Stomach (tissue), 4 donors: ENCODE measurements at regions not wholly inside any gene's neighbourhood (a gene's known extent, or its start where the extent isn't known, plus 50 kb on each side); places are given as distances from the start of the nearest gene placed in this dataset.

Experiments
- POLR2AphosphoS5 ChIP-seq, 3 donors: sonication (generic); formaldehyde crosslinking; IDR thresholded peaks; one replicate each; pipeline ENCODE4 v1.6.1; 2016; ENCODE audit warnings: antibody characterized with exemption in 3 of 3
- TF ChIP-seq, protein P1 (sequence below), 7 experiments: fragments of 450-650 bp in 4 of 7; fragments of 200-600 bp in 3 of 7; sonication (generic) in 3 of 7; IDR thresholded peaks; one replicate each; pipeline ENCODE4 v1.5.1; 2016 to 2019; ENCODE audit warnings: antibody characterized with exemption in 7 of 7, control low read depth in 2 of 7, mild to moderate bottlenecking in 1 of 7

DNA sequence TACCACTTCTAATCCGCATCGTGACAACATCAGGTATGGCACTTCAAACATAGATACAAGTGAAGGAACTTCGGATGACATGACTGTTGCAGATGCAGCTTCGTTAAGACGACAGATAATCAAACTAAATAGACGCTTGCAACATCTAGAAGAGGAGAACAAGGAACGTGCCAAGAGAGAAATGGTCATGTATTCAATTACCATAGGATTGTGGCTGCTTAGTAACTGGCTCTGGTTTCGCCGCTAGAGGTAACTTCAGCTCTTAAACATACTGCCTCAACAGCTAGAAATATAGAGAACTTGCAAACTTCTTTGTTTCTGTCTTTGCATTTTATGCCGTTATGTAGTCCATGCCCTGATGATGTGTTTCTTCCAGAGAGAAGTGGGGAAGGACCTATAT, 530.8 kb upstream of the DIPK2B start:
- TF ChIP-seq, protein P1, sequence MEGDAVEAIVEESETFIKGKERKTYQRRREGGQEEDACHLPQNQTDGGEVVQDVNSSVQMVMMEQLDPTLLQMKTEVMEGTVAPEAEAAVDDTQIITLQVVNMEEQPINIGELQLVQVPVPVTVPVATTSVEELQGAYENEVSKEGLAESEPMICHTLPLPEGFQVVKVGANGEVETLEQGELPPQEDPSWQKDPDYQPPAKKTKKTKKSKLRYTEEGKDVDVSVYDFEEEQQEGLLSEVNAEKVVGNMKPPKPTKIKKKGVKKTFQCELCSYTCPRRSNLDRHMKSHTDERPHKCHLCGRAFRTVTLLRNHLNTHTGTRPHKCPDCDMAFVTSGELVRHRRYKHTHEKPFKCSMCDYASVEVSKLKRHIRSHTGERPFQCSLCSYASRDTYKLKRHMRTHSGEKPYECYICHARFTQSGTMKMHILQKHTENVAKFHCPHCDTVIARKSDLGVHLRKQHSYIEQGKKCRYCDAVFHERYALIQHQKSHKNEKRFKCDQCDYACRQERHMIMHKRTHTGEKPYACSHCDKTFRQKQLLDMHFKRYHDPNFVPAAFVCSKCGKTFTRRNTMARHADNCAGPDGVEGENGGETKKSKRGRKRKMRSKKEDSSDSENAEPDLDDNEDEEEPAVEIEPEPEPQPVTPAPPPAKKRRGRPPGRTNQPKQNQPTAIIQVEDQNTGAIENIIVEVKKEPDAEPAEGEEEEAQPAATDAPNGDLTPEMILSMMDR (IDR thresholded peaks at IDR 0.05), result no peak
- no peak for TF ChIP-seq POLR2AphosphoS5 (IDR thresholded peaks at IDR 0.05)
